HEK293T (cell line): ENCODE measurements at regions not wholly inside any gene's neighbourhood (a gene's known extent, or its start where the extent isn't known, plus 50 kb on each side); places are given as distances from the start of the nearest gene placed in this dataset.

Experiments
- CTCF ChIA-PET: fragments of 350-600 bp; formaldehyde crosslinking; extraction: SDS; loops from one replicate; lab custom pipeline; 2021; ENCODE audit warnings: antibody characterized with exemption, inconsistent platforms; lab: Yijun Ruan, JAX
- POLR2A ChIA-PET: fragments of 350-600 bp; formaldehyde crosslinking; extraction: SDS; loops from one replicate; lab custom pipeline; 2020; ENCODE audit warnings: antibody characterized with exemption, inconsistent platforms; lab: Yijun Ruan, JAX
- DNase-seq: peaks from one replicate; pipeline ENCODE4 v3.0.0; 2012; ENCODE audit warnings: mixed read lengths; ENCODE audit errors: extremely low spot score
- ARNT ChIP-seq: fragments of 450-650 bp; IDR thresholded peaks from 2 replicates; pipeline ENCODE4 v1.6.1; 2017; ENCODE audit warnings: mild to moderate bottlenecking
- BHLHE40 ChIP-seq: fragments of 450-650 bp; IDR thresholded peaks from 2 replicates; pipeline ENCODE4 v1.6.1; 2016; ENCODE audit warnings: mild to moderate bottlenecking, moderate library complexity, borderline replicate concordance
- CTBP1 ChIP-seq: fragments of 450-650 bp; IDR thresholded peaks from 2 replicates; pipeline ENCODE4 v1.6.1; 2016; ENCODE audit warnings: borderline replicate concordance
- ELF4 ChIP-seq: fragments of 450-650 bp; IDR thresholded peaks from 2 replicates; pipeline ENCODE4 v1.6.1; 2017; ENCODE audit warnings: antibody characterized with exemption
- FOXA1 ChIP-seq: fragments of 450-650 bp; IDR thresholded peaks from 2 replicates; pipeline ENCODE4 v1.6.1; 2016; ENCODE audit warnings: mild to moderate bottlenecking
- FOXK2 ChIP-seq: fragments of 450-650 bp; IDR thresholded peaks from 2 replicates; pipeline ENCODE4 v1.6.1; 2016; ENCODE audit warnings: mild to moderate bottlenecking
- FOXM1 ChIP-seq: fragments of 450-650 bp; IDR thresholded peaks from 2 replicates; pipeline ENCODE4 v1.6.1; 2017; ENCODE audit warnings: mild to moderate bottlenecking, borderline replicate concordance
- HDGF ChIP-seq: fragments of 450-650 bp; IDR thresholded peaks from 2 replicates; pipeline ENCODE4 v1.6.1; 2017; ENCODE audit warnings: antibody characterized with exemption, borderline replicate concordance
- L3MBTL2 ChIP-seq: fragments of 450-650 bp; conservative IDR thresholded peaks from 2 replicates; pipeline ENCODE4 v1.6.1; 2016; ENCODE audit warnings: mild to moderate bottlenecking
- LEF1 ChIP-seq: fragments of 450-650 bp; IDR thresholded peaks from 2 replicates; pipeline ENCODE4 v1.6.1; 2017; ENCODE audit warnings: mild to moderate bottlenecking, borderline replicate concordance
- NFRKB ChIP-seq: fragments of 450-650 bp; IDR thresholded peaks from 2 replicates; pipeline ENCODE4 v1.6.1; 2016; ENCODE audit warnings: mild to moderate bottlenecking, moderate library complexity
- PKNOX1 ChIP-seq: fragments of 450-650 bp; IDR thresholded peaks from 2 replicates; pipeline ENCODE4 v1.6.1; 2016
- SP1 ChIP-seq: fragments of 450-650 bp; IDR thresholded peaks from 2 replicates; pipeline ENCODE4 v1.6.1; 2017
- SUZ12 ChIP-seq: fragments of 450-650 bp; IDR thresholded peaks from 2 replicates; pipeline ENCODE4 v1.6.1; 2016; ENCODE audit warnings: mild to moderate bottlenecking
- TARDBP ChIP-seq: fragments of 450-650 bp; IDR thresholded peaks from 2 replicates; pipeline ENCODE4 v1.6.1; 2016
- ZNF384 ChIP-seq: fragments of 450-650 bp; IDR thresholded peaks from 2 replicates; pipeline ENCODE4 v1.6.1; 2016

GRCh38 chr21:16752475-16752857, 760.4 kb upstream of the CXADR start:
- POLR2A ChIA-PET: no interaction called here
- CTCF ChIA-PET: no interaction called here
- no peak for DNase-seq
- TF ChIP-seq PKNOX1 (no peak), SP1 (no peak), SUZ12 (no peak)

GRCh38 chr21:16755061-16755460, 757.8 kb upstream of the CXADR start:
- CTCF ChIA-PET: no interaction called here
- DNase-seq: no peak
- TF ChIP-seq PKNOX1 (no peak), NFRKB (no peak), FOXM1 (no peak), ARNT (no peak), SUZ12 (no peak), FOXK2 (no peak), CTBP1 (no peak), ELF4 (no peak), HDGF (no peak)
- POLR2A ChIA-PET: no interaction called here

GRCh38 chr21:16767201-16767600, 745.6 kb upstream of the CXADR start:
- DNase-seq: no peak
- TF ChIP-seq HDGF (no peak), SP1 (no peak), FOXM1 (no peak), NFRKB (no peak), PKNOX1 (no peak), TARDBP (no peak), ARNT (no peak), FOXK2 (no peak), FOXA1 (no peak), CTBP1 (no peak), LEF1 (no peak), BHLHE40 (no peak), ZNF384 (no peak), L3MBTL2 (no peak), ELF4 (no peak), SUZ12 (no peak)
- CTCF ChIA-PET: no interaction called here
- POLR2A ChIA-PET: no interaction called here

DNA sequence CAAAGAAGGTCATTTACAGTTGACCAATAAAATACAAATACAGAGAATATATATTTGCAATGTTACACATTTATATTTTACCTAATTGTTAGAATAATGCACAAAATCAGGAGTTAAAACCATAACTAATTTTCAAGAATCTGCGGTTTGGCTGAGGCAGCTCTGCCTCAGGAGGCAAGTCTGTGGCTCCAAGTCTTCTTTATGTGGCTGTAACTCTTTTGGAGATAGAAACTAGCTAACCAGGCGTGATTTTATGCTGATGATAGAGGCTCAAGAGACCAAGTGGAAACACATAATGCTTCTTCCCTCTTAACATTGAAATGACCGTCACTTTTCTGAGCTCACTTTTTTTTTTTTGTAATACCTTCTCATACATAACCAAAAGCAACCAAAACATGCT, 744.7 kb upstream of the CXADR start:
- CTCF ChIA-PET: no interaction called here
- TF ChIP-seq HDGF (no peak), PKNOX1 (no peak), LEF1 (no peak), SUZ12 (no peak), ZNF384 (no peak), L3MBTL2 (no peak), FOXA1 (no peak), TARDBP (no peak), ARNT (no peak), FOXK2 (no peak), ELF4 (no peak), BHLHE40 (no peak), CTBP1 (no peak), NFRKB (no peak), SP1 (no peak)
- DNase-seq: no peak
- POLR2A ChIA-PET: no interaction called here

- POLR2A ChIA-PET: no interaction called here
- no peak for TF ChIP-seq FOXA1
- CTCF ChIA-PET: no interaction called here
Observed at GRCh38 chr21:16770266-16770665, 742.6 kb upstream of the CXADR start.

DNA sequence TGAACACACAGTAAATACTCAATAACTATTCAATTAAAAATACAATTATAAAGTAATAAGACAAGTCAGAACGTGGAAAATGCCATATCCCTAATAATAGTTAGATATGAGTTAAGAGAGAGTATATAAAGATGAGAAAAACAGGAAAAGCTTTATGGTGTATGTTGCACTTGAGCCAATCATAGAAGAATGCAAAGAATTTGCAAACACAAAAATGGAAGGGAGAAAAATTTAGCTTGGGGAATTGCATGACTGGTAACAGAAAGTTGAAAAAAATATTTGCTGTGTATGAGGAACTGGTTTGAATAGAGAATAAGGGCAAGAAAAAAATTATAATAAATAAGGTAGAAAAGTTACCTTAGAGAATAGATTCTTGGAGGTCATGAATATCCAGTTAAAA, 739.6 kb upstream of the CXADR start:
- CTCF ChIA-PET: no interaction called here
- POLR2A ChIA-PET: no interaction called here
- no peak for DNase-seq
- TF ChIP-seq ELF4 (no peak), NFRKB (no peak), BHLHE40 (no peak), LEF1 (no peak), FOXA1 (no peak), L3MBTL2 (no peak), ZNF384 (no peak), SUZ12 (no peak), CTBP1 (no peak), PKNOX1 (no peak), SP1 (no peak), FOXM1 (no peak), FOXK2 (no peak), TARDBP (no peak), HDGF (no peak), ARNT (no peak)

More at GRCh38 chr21:16770266-16770665, 742.6 kb upstream of the CXADR start:
- DNase-seq: no peak
